B cell (primary cell): ENCODE measurements at regions not wholly inside any gene's neighbourhood (a gene's known extent, or its start where the extent isn't known, plus 50 kb on each side); places are given as distances from the start of the nearest gene placed in this dataset.

Experiments used
- ATAC-seq: fragments of 200-7000 bp; cut with Tn5 transposase; one replicate; pipeline ENCODE4 v1.10.0; 2021; ENCODE audit warnings: low read depth, mild to moderate bottlenecking, moderate number of reproducible peaks, moderate library complexity
- CTCF ChIA-PET: fragments of 350-600 bp; sonication (Branson Sonifier 250); formaldehyde crosslinking; loops from one replicate; lab custom pipeline; 2021; ENCODE audit warnings: antibody characterized with exemption, inconsistent platforms; lab: Charles Lee
- POLR2A ChIA-PET: fragments of 350-600 bp; sonication (Branson Sonifier 250); formaldehyde crosslinking; loops from one replicate; lab custom pipeline; 2021; ENCODE audit warnings: antibody characterized with exemption; lab: Charles Lee
- DNase-seq: peaks from one replicate; pipeline ENCODE4 v3.0.0; 2013
- H2AFZ ChIP-seq: 2 replicates; pipeline ENCODE4 v1.6.1; 2012; ENCODE audit warnings: mild to moderate bottlenecking, low read depth, low read length; ENCODE audit not compliant: insufficient read depth, poor library complexity, severe bottlenecking
- H3K27ac ChIP-seq, 2 donors: 1 replicate in 1 of 2; 2 replicates in 1 of 2; pipeline ENCODE4 v1.5.1; 2012 to 2013; ENCODE audit warnings: low read length in 2 of 2, mild to moderate bottlenecking in 2 of 2, moderate library complexity in 1 of 2
- H3K27me3 ChIP-seq, 4 experiments: fragments of 200-600 bp in 1 of 4; sonication (generic) in 1 of 4; replicated peaks in 1 of 4; 1 replicate in 2 of 4; 2 replicates in 2 of 4; pipeline versions ENCODE4 v1.6.1 to v1.7.0; 2013 to 2016; ENCODE audit warnings: low read length in 3 of 4, mild to moderate bottlenecking in 2 of 4, mixed read lengths in 1 of 4, moderate library complexity in 1 of 4; ENCODE audit not compliant: insufficient read depth in 4 of 4, control insufficient read depth in 3 of 4; ENCODE audit errors: control extremely low read depth in 1 of 4
- H3K36me3 ChIP-seq, 2 experiments: replicated peaks in 1 of 2; 1 replicate in 1 of 2; 2 replicates in 1 of 2; pipeline versions ENCODE4 v1.6.1 to v1.7.1; 2013; ENCODE audit warnings: low read length in 1 of 2; ENCODE audit not compliant: insufficient read depth in 2 of 2, control insufficient read depth in 1 of 2; ENCODE audit errors: control extremely low read depth in 1 of 2, extremely low read depth in 1 of 2
- H3K4me1 ChIP-seq, 2 donors: fragments of 200-600 bp in 1 of 2; sonication (generic) in 1 of 2; 1 replicate in 1 of 2; 2 replicates in 1 of 2; pipeline versions ENCODE4 v1.5.1 to v1.6.1; 2013 to 2017; ENCODE audit warnings: low read length in 2 of 2; ENCODE audit not compliant: control insufficient read depth in 2 of 2, insufficient read depth in 2 of 2
- H3K4me2 ChIP-seq: replicated peaks from 2 replicates; pipeline ENCODE3; 2012; ENCODE audit warnings: mild to moderate bottlenecking, low read depth, low read length; ENCODE audit not compliant: poor library complexity, severe bottlenecking
- H3K4me3 ChIP-seq, 5 experiments: fragments of 200-600 bp in 1 of 5; sonication (generic) in 1 of 5; 1 replicate in 3 of 5; 2 replicates in 2 of 5; pipeline versions ENCODE4 v1.5.1 to v1.7.0; 2011 to 2016; ENCODE audit warnings: low read length in 4 of 5, mild to moderate bottlenecking in 4 of 5, low read depth in 2 of 5, control low read depth in 1 of 5, moderate library complexity in 1 of 5; ENCODE audit not compliant: insufficient read depth in 1 of 5; ENCODE audit errors: control extremely low read depth in 1 of 5, extremely low read depth in 1 of 5
- H3K79me2 ChIP-seq: fragments of 200-600 bp; sonication (generic); one replicate; pipeline ENCODE4 v1.6.0; 2016; ENCODE audit warnings: low read length; ENCODE audit not compliant: control insufficient read depth, insufficient read depth
- H3K9ac ChIP-seq: fragments of 200-600 bp; sonication (generic); 2 replicates; pipeline ENCODE4 v1.6.1; 2017; ENCODE audit warnings: mild to moderate bottlenecking, low read length, moderate library complexity
- H3K9me3 ChIP-seq, 3 donors: one replicate each; pipeline versions ENCODE4 v1.6.1 to v1.7.1; 2013; ENCODE audit warnings: low read length in 2 of 3; ENCODE audit not compliant: control insufficient read depth in 2 of 3, insufficient read depth in 1 of 3; ENCODE audit errors: control extremely low read depth in 1 of 3
- H4K20me1 ChIP-seq: 2 replicates; pipeline ENCODE4 v1.6.0; 2012; ENCODE audit warnings: mild to moderate bottlenecking, low read length; ENCODE audit not compliant: insufficient read depth, control insufficient read depth, poor library complexity, severe bottlenecking
- H3K27ac Mint-ChIP-seq: one replicate; pipeline ENCODE4 v1.8.0; 2021; ENCODE audit warnings: mixed read lengths
- H3K27me3 Mint-ChIP-seq: one replicate; pipeline ENCODE4 v1.8.0; 2021; ENCODE audit warnings: mixed read lengths
- H3K4me1 Mint-ChIP-seq: one replicate; pipeline ENCODE4 v1.8.0; 2021; ENCODE audit warnings: mixed read lengths
- H3K4me3 Mint-ChIP-seq: one replicate; pipeline ENCODE4 v1.8.0; 2021; ENCODE audit warnings: mixed read lengths
- H3K9me3 Mint-ChIP-seq: one replicate; pipeline ENCODE4 v1.8.0; 2022; ENCODE audit warnings: mixed read lengths; ENCODE audit not compliant: insufficient read depth
- CTCF ChIP-seq: fragments of 200-600 bp; IDR thresholded peaks from one replicate; pipeline ENCODE4 v1.8.0; 2022; ENCODE audit warnings: antibody characterized with exemption, mild to moderate bottlenecking
- EZH2 ChIP-seq: IDR thresholded peaks from 2 replicates; pipeline ENCODE4 v1.6.1; 2012; ENCODE audit warnings: borderline replicate concordance, low read depth, mild to moderate bottlenecking, moderate library complexity, low read length; ENCODE audit not compliant: insufficient read depth, poor library complexity, severe bottlenecking
- WGBS: methylation state at CpG from one replicate; pipeline ENCODE4 v1.1.5; 2013; ENCODE audit warnings: missing lambda C conversion rate; ENCODE audit not compliant: insufficient coverage; 5-methylcytosine and 5-hydroxymethylcytosine counted together
- intact Hi-C: fragments of 100-400 bp; cut with micrococcal nuclease; formaldehyde crosslinking; loops from one replicate; pipeline ENCODE4 v1.10.0; 2022

GRCh38 chr4:181693517-181693916, 549.7 kb upstream of the TENM3 start:
- H3K4me1 ChIP-seq = no peaks in the 10 kb centered on the region
- no peak overlapping the region for H3K4me2 ChIP-seq
- H3K9me3 ChIP-seq = peaks cover 0 to 6% (median 0%) of the 10 kb centered on the region in 3 donors
- no peaks in the 10 kb centered on the region for H3K79me2 ChIP-seq
- CTCF ChIA-PET = no interaction called here
- no peak overlapping the region for H2AFZ ChIP-seq
- no peak overlapping the region for H3K9ac ChIP-seq
- no peak overlapping the region for H3K27ac ChIP-seq
- no peaks in the 10 kb centered on the region for H3K9me3 Mint-ChIP-seq
- intact Hi-C loops = no loop called here
- TF ChIP-seq CTCF (no peak), EZH2 (no peak)
- H3K4me1 Mint-ChIP-seq = no peaks in the 10 kb centered on the region
- no peaks in the 10 kb centered on the region for H3K36me3 ChIP-seq
- H3K27me3 ChIP-seq = no peaks in the 10 kb centered on the region
- no peak overlapping the region for H3K4me3 ChIP-seq
- 85% methylated on average over 4 of the region's 7 CpGs for WGBS
- no peak overlapping the region for H3K4me3 Mint-ChIP-seq
- H3K27ac Mint-ChIP-seq = no peak overlapping the region
- ATAC-seq (no peak), DNase-seq (no peak)
- no peaks in the 10 kb centered on the region for H3K27me3 Mint-ChIP-seq
- H4K20me1 ChIP-seq = no peaks in the 10 kb centered on the region
- POLR2A ChIA-PET = no interaction called here

- Histone ChIP-seq H3K27ac (no peak overlapping the region), H3K79me2 (no peaks in the 10 kb centered on the region), H4K20me1 (no peaks in the 10 kb centered on the region), H3K4me3 (no peak overlapping the region), H3K9me3 (peaks cover 0 to 6% (median 0%) of the 10 kb centered on the region in 3 donors), H2AFZ (no peak overlapping the region), H3K4me1 (no peaks in the 10 kb centered on the region), H3K27me3 (no peaks in the 10 kb centered on the region), H3K36me3 (no peaks in the 10 kb centered on the region), H3K9ac (no peak overlapping the region), H3K4me2 (no peak overlapping the region)
- no peaks in the 10 kb centered on the region for H3K9me3 Mint-ChIP-seq
- DNase-seq (no peak), ATAC-seq (no peak)
- TF ChIP-seq CTCF (no peak), EZH2 (no peak)
- ChIA-PET POLR2A (no interaction called here), CTCF (no interaction called here)
- H3K27me3 Mint-ChIP-seq = no peaks in the 10 kb centered on the region
- no CpG with 5 or more reads among the region's 1 CpG for WGBS
- H3K27ac Mint-ChIP-seq = no peak overlapping the region
- intact Hi-C loops = no loop called here
- no peak overlapping the region for H3K4me3 Mint-ChIP-seq
- no peaks in the 10 kb centered on the region for H3K4me1 Mint-ChIP-seq
Measured at GRCh38 chr4:181698221-181698620, 545.0 kb upstream of the TENM3 start.
